GM13977 (cell line): ENCODE measurements at regions not wholly inside any gene's neighbourhood (a gene's known extent, or its start where the extent isn't known, plus 50 kb on each side); places are given as distances from the start of the nearest gene placed in this dataset.

Source experiments
- DNase-seq: peaks from one replicate; pipeline ENCODE4 v3.0.0; 2012; ENCODE audit warnings: low spot score
- CTCF ChIP-seq: IDR thresholded peaks from 2 replicates; pipeline ENCODE4 v1.5.1; 2012; ENCODE audit warnings: mild to moderate bottlenecking, control low read depth; ENCODE audit not compliant: insufficient read depth; ENCODE audit errors: extremely low read depth, missing control alignments
- in situ Hi-C: fragments of 300-500 bp; cut with MboI; formaldehyde crosslinking; loops from one replicate; pipeline ENCODE4 v1.12.0; 2022; ENCODE audit warnings: low sequenced_read_pairs, low pct_unique_long_range_greater_than_20kb, mixed read lengths, inconsistent platforms; ENCODE audit not compliant: unreplicated experiment

- in situ Hi-C loops: no loop called here
- TF ChIP-seq CTCF: no peak
Observed at GRCh38 chr10:3366735-3367405, 194.3 kb upstream of the PITRM1 start.

GRCh38 chr10:3366043-3366442 lies 193.5 kb upstream of the PITRM1 start:
- no peak for TF ChIP-seq CTCF
- DNase-seq: no peak
- in situ Hi-C loops: no loop called here

More at GRCh38 chr10:3366735-3367405, 194.3 kb upstream of the PITRM1 start:
- DNase-seq: no peak

- DNase-seq: peak; percentile 16
- in situ Hi-C loops: no loop called here
Observed at GRCh38 chr10:3365630-3366029, 193.0 kb upstream of the PITRM1 start.

GRCh38 chr10:3364768-3365480 lies 192.3 kb upstream of the PITRM1 start:
- in situ Hi-C loops: no loop called here
- no peak for TF ChIP-seq CTCF
- no peak for DNase-seq

More at GRCh38 chr10:3365630-3366029, 193.0 kb upstream of the PITRM1 start:
- TF ChIP-seq CTCF: no peak

- no peak for TF ChIP-seq CTCF
- in situ Hi-C loops: no loop called here
- no peak for DNase-seq
Observed at GRCh38 chr10:3363311-3364045, 190.9 kb upstream of the PITRM1 start.

GRCh38 chr10:3362394-3362793 lies 189.8 kb upstream of the PITRM1 start:
- in situ Hi-C loops: no loop called here
- no peak for TF ChIP-seq CTCF

More at GRCh38 chr10:3362394-3362793, 189.8 kb upstream of the PITRM1 start:
- DNase-seq: no peak
